GM10248 (cell line): ENCODE measurements at regions not wholly inside any gene's neighbourhood (a gene's known extent, or its start where the extent isn't known, plus 50 kb on each side); places are given as distances from the start of the nearest gene placed in this dataset.

ENCODE experiments used
- CTCF ChIA-PET: fragments of 300-600 bp; sonication (Branson Sonifier 250); formaldehyde crosslinking; extraction: SDS; loops from one replicate; lab custom pipeline; 2021; ENCODE audit warnings: antibody characterized with exemption; lab: Yijun Ruan, JAX
- POLR2A ChIA-PET: fragments of 350-650 bp; sonication (Branson Sonifier 250); formaldehyde crosslinking; extraction: SDS; loops from one replicate; lab custom pipeline; 2020; ENCODE audit warnings: antibody characterized with exemption; lab: Yijun Ruan, JAX
- DNase-seq: peaks from one replicate; pipeline ENCODE4 v3.0.0; 2012; ENCODE audit errors: extremely low spot score
- TF ChIP-seq, protein P1 (sequence below): IDR thresholded peaks from 2 replicates; pipeline ENCODE4 v1.5.1; 2012; ENCODE audit warnings: mild to moderate bottlenecking, low read depth; ENCODE audit errors: extremely low read depth, missing control alignments, control extremely low read depth

DNA sequence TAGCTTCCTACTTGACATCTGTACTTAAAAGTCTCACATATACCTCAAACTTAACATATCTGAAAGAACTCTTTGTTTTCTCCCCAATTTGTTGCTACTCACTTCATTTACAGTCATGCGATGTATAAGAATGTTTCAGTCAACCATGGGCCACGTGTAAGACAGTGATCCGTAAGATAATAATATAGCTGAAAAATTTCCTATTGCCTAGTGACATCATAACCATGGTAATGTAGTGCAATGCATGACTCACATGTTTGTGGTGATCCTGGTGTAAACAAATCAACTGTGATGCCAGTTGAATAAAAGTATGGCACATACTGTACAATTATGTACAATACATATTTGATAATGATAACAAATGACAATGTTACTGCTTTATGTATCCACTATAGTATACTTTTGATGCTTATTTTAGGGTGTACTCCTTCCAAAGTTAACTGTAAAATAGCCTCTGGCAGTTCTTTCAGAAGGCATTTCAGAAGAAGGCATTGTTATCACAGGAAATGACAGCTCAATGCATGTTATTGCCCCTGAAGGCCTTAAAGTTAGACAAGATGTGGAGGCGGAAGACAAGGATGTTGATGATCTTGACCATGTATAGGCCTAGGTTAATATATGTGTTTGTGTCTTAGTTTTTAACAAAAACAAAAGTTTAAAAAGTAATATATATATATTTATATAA lies 579.0 kb downstream of the EPHA7 start:
- POLR2A ChIA-PET, result no interaction called here
- TF ChIP-seq, protein P1, sequence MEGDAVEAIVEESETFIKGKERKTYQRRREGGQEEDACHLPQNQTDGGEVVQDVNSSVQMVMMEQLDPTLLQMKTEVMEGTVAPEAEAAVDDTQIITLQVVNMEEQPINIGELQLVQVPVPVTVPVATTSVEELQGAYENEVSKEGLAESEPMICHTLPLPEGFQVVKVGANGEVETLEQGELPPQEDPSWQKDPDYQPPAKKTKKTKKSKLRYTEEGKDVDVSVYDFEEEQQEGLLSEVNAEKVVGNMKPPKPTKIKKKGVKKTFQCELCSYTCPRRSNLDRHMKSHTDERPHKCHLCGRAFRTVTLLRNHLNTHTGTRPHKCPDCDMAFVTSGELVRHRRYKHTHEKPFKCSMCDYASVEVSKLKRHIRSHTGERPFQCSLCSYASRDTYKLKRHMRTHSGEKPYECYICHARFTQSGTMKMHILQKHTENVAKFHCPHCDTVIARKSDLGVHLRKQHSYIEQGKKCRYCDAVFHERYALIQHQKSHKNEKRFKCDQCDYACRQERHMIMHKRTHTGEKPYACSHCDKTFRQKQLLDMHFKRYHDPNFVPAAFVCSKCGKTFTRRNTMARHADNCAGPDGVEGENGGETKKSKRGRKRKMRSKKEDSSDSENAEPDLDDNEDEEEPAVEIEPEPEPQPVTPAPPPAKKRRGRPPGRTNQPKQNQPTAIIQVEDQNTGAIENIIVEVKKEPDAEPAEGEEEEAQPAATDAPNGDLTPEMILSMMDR, result no peak
- CTCF ChIA-PET, result no interaction called here
- DNase-seq, result no peak

DNA sequence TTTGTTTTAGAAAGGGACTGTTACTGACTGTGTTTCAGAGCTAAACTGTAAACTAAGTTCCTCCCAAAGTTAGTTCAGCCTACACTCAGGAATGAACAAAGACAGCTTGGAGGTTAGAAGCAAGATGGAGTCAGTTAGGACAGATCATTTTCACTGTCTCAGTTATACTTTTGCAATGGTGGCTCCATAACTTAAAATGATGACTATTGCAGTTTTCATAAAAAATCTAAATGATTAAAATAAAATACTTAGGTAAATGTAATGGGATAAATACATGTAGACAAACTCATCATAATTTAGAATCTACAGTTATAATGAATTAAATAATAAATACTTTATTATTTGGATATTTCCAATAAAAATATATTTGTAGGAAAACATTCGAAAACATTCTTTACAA lies 590.6 kb downstream of the EPHA7 start:
- POLR2A ChIA-PET, result no interaction called here
- TF ChIP-seq, protein P1, result no peak
- CTCF ChIA-PET, result interaction anchor here (3.3 kb wide), 1 partner anchor 18 kb away, joined by 8 read pairs; no protein-coding TSS in a partner anchor
- no peak for DNase-seq

DNA sequence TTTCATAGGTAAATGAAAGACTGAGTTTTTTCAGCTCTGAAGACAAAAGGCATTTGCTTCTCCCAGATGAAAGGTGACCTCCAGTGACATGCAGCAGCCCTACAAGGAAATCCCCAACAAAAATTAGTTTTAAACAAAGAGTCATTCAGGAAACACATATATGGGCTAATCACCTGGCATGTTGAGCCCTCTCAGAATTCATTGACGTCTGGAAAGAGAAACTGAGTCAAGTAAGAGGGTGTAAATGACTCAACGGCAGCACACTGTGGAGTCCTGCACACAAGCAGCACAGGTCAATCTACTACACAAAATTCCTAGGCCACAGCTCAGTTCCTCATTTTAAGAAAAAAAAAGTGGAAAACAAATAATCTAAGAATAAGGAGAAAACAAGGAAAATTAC lies 592.3 kb downstream of the EPHA7 start:
- POLR2A ChIA-PET, result no interaction called here
- TF ChIP-seq, protein P1, result no peak

DNA sequence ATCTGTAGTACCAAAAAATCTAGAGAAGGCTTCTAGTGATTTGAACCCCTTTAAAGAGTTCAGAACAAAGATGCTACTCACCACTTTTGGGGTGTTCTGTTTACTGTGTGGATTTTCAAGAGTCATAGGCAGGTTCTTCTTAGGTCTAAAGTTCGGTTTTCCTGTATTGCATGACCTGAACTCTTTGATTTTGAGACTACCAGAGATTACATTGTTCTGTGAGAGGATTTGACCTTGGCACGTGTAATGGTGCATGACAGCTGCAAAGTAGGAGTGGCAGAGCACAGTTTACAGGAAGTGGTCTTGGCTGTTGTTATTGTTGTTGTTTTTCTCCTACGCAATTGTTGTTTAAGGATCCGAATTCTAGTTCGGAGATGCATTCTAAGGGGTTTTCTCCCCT lies 592.7 kb downstream of the EPHA7 start:
- TF ChIP-seq, protein P1, result no peak
- CTCF ChIA-PET, result interaction anchor here (3.3 kb wide), 1 partner anchor 16 kb away, joined by 8 read pairs; no protein-coding TSS in a partner anchor
- DNase-seq, result no peak
- POLR2A ChIA-PET, result no interaction called here

More for the DNA sequence above, 592.3 kb downstream of the EPHA7 start:
- CTCF ChIA-PET, result interaction anchor here (3.3 kb wide), 1 partner anchor 16 kb away, joined by 8 read pairs; no protein-coding TSS in a partner anchor
- no peak for DNase-seq

DNA sequence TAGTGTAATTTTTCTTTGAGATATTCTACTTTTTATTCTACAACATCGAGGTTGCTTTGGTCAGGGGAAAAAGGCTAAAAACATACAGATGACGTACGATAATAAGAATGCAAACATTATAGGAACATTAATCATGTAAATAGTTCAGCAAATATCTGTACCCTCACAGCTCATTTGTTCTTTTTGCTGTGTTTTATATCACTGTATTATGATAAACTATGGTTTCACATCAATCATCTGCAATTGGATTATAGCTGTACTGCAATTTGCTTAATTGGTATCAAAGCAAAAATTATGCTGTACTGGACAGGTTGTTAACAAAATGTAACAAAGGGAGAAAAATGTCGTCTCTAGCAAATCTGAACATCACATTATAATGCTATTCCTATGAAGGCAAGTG lies 597.1 kb downstream of the EPHA7 start:
- TF ChIP-seq, protein P1, result no peak
- ChIA-PET POLR2A (no interaction called here), CTCF (interaction anchor here (1.0 kb wide), 1 partner anchor 11 kb away, joined by 5 read pairs; no protein-coding TSS in a partner anchor)
- DNase-seq, result no peak

DNA sequence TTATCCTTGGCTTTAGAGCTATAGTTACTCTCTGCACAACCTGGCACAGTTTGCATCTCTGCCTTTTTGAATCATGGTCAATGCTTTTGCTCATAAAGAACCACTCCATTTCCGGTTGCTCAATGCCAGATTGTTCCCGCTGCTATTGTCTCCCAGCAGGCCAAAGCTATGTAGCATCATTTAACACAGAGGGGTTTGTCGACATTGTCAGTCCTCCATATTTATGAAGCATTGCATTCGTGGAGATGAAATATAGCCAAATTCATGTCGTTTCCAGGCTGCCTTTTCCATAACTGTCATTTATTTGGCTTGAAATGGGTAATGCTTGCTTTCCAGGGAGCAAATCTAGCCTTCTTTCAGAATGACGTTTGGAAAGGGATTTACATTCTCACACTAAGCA lies 598.8 kb downstream of the EPHA7 start:
- POLR2A ChIA-PET, result no interaction called here
- CTCF ChIA-PET, result interaction anchor here (2.4 kb wide), 1 partner anchor 10 kb away, joined by 13 read pairs; no protein-coding TSS in a partner anchor
- DNase-seq, result no peak
- TF ChIP-seq, protein P1, result no peak
